ENCODE measurements at regions not wholly inside any gene's neighbourhood (a gene's known extent, or its start where the extent isn't known, plus 50 kb on each side); places are given as distances from the start of the nearest gene placed in this dataset.
"Not testable (repeated sequence)": the region's sequence is repeated elsewhere in the genome, so short reads cannot be mapped to it uniquely, and the experiment has no call there.

DNA sequence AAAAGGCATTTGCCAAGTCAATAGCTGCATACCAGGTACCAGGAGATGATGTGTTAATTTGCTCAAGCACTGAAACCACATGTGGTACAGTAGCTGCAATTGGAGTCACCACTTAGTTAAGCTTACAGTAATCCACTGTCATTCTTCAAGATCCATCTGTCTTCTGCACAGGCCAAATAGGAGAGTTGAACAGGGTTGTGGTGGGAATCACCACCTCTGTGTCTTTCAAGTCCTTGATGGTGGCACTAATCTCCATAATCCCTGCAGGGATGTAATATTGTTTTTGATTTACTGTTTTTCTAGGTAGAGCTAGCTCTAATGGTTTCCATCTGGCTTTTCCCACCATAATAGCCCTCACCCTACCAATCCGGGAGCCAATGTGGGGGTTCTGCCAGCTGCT, 91.9 kb downstream of the FCRL5 start:
- WGBS (ENCODE audit: insufficient coverage) = no CpG with 5 or more reads among the region's 1 CpG
- no peak overlapping the region for H3K4me3 ChIP-seq (ENCODE audit: control insufficient read depth in 1 of 7, extremely low read depth in 1 of 7, insufficient read depth in 4 of 7, low read depth in 2 of 7, low read length in 6 of 7)
- no peak overlapping the region for H3K27ac ChIP-seq (ENCODE audit: insufficient read depth in 1 of 2, low read depth in 1 of 2, low read length in 2 of 2, poor library complexity in 1 of 2, severe bottlenecking in 2 of 2)
- ChIA-PET POLR2A (no interaction called here), CTCF (interaction anchor here (1.4 to 1.6 kb wide), 2 partner anchors 14 to 25 kb away, joined by 4 read pairs; no protein-coding TSS in a partner anchor)
- no peaks in the 10 kb centered on the region for H3K36me3 ChIP-seq (ENCODE audit: control insufficient read depth in 4 of 4, insufficient read depth in 4 of 4, low read length in 3 of 4)
- no peaks in the 10 kb centered on the region for H3K27me3 ChIP-seq (replicated peaks in 2 of 5; ENCODE audit: control insufficient read depth in 4 of 5, insufficient read depth in 5 of 5, low read length in 4 of 5)
- H3K4me1 ChIP-seq (ENCODE audit: control extremely low read depth in 1 of 4, control insufficient read depth in 4 of 4, insufficient read depth in 4 of 4, low read length in 3 of 4) = peaks cover 0 to under 1% (median under 1%) of the 10 kb centered on the region in 4 experiments
- H3K9me3 ChIP-seq (ENCODE audit: control extremely low read depth in 1 of 5, control insufficient read depth in 4 of 5, insufficient read depth in 2 of 5, low read depth in 1 of 5, low read length in 4 of 5) = no peaks in the 10 kb centered on the region
- DNase-seq = no peak

DNA sequence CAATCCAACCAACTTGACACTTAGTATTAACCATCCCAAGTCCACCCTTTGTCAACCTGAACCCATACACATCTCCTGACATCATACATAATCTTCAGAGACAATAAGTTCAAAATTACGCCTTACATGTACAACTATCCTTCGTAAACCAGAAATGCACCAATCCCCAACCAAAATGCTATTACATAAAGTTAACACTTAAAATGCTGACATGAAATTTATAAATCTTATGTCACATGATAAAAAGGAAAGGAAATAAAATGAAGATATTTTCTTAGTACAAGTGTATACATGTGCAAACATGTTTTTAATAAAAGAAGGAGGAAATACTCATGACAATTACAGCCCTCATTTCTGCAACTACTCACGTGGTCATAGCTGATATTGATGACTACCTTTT, 95.0 kb downstream of the FCRL5 start:
- no peak overlapping the region for H3K4me3 ChIP-seq (ENCODE audit: control insufficient read depth in 1 of 7, extremely low read depth in 1 of 7, insufficient read depth in 4 of 7, low read depth in 2 of 7, low read length in 6 of 7)
- POLR2A ChIA-PET = no interaction called here
- H3K36me3 ChIP-seq (ENCODE audit: control insufficient read depth in 4 of 4, insufficient read depth in 4 of 4, low read length in 3 of 4) = no peaks in the 10 kb centered on the region
- CTCF ChIA-PET = no interaction called here
- no peak for DNase-seq
- no peaks in the 10 kb centered on the region for H3K4me1 ChIP-seq (ENCODE audit: control extremely low read depth in 1 of 4, control insufficient read depth in 4 of 4, insufficient read depth in 4 of 4, low read length in 3 of 4)
- no peaks in the 10 kb centered on the region for H3K9me3 ChIP-seq (ENCODE audit: control extremely low read depth in 1 of 5, control insufficient read depth in 4 of 5, insufficient read depth in 2 of 5, low read depth in 1 of 5, low read length in 4 of 5)
- no CpG with 5 or more reads among the region's 3 CpGs for WGBS (ENCODE audit: insufficient coverage)
- H3K27me3 ChIP-seq (replicated peaks in 2 of 5; ENCODE audit: control insufficient read depth in 4 of 5, insufficient read depth in 5 of 5, low read length in 4 of 5) = no peaks in the 10 kb centered on the region
- no peak overlapping the region for H3K27ac ChIP-seq (ENCODE audit: insufficient read depth in 1 of 2, low read depth in 1 of 2, low read length in 2 of 2, poor library complexity in 1 of 2, severe bottlenecking in 2 of 2)

DNA sequence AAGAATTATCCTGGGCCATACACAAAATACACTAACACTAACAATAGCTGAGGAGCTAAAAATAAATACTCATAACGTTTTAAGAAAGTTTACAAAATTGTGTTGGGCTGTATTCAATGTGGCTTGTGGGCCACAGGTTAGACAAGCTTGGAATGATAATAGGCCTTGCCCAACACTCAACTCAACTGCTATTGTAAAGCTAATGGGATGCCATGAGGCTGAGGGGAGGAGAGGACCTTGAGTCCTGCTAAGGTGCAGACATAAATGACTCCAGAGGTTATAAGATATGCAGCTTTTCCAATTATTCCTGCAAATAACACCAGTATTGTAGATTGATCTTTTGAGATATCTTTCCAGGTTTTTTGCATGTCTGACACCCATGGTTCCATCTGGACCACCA, 97.0 kb downstream of the FCRL5 start:
- no peaks in the 10 kb centered on the region for H3K4me1 ChIP-seq (ENCODE audit: control extremely low read depth in 1 of 4, control insufficient read depth in 4 of 4, insufficient read depth in 4 of 4, low read length in 3 of 4)
- CTCF ChIA-PET = interaction anchor here (1.5 kb wide), 1 partner anchor 106 kb away, joined by 3 read pairs; no protein-coding TSS in a partner anchor
- no peaks in the 10 kb centered on the region for H3K36me3 ChIP-seq (ENCODE audit: control insufficient read depth in 4 of 4, insufficient read depth in 4 of 4, low read length in 3 of 4)
- no peak overlapping the region for H3K27ac ChIP-seq (ENCODE audit: insufficient read depth in 1 of 2, low read depth in 1 of 2, low read length in 2 of 2, poor library complexity in 1 of 2, severe bottlenecking in 2 of 2)
- H3K4me3 ChIP-seq (ENCODE audit: control insufficient read depth in 1 of 7, extremely low read depth in 1 of 7, insufficient read depth in 4 of 7, low read depth in 2 of 7, low read length in 6 of 7) = no peak overlapping the region
- no peaks in the 10 kb centered on the region for H3K9me3 ChIP-seq (ENCODE audit: control extremely low read depth in 1 of 5, control insufficient read depth in 4 of 5, insufficient read depth in 2 of 5, low read depth in 1 of 5, low read length in 4 of 5)
- POLR2A ChIA-PET = no interaction called here
- WGBS (ENCODE audit: insufficient coverage) = no CpG with 5 or more reads among the region's 1 CpG
- no peaks in the 10 kb centered on the region for H3K27me3 ChIP-seq (replicated peaks in 2 of 5; ENCODE audit: control insufficient read depth in 4 of 5, insufficient read depth in 5 of 5, low read length in 4 of 5)
- DNase-seq = no peak

DNA sequence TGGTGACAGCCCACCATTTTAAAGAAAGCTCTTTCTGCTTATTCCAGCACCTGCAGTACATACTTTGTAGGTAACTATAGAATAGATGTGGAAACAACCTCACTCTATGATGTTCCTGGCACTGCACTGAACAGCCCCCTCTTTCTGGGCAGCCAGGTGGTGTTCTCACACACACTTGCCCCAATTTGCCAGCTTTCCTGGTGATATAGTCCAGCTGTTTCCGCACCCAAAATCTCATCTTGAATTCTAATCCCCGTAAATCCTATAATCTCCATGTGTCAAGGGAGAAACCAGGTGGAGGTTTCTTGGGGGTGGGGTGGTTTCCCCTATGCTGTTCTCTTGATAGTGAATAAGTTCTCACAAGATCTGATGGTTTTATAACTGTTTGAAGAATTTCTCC, 102.2 kb downstream of the FCRL5 start:
- no peak for DNase-seq
- Histone ChIP-seq H3K4me1 (ENCODE audit: control extremely low read depth in 1 of 4, control insufficient read depth in 4 of 4, insufficient read depth in 4 of 4, low read length in 3 of 4) (no peaks in the 10 kb centered on the region), H3K36me3 (ENCODE audit: control insufficient read depth in 4 of 4, insufficient read depth in 4 of 4, low read length in 3 of 4) (no peaks in the 10 kb centered on the region), H3K4me3 (ENCODE audit: control insufficient read depth in 1 of 7, extremely low read depth in 1 of 7, insufficient read depth in 4 of 7, low read depth in 2 of 7, low read length in 6 of 7) (no peak overlapping the region), H3K27ac (ENCODE audit: insufficient read depth in 1 of 2, low read depth in 1 of 2, low read length in 2 of 2, poor library complexity in 1 of 2, severe bottlenecking in 2 of 2) (no peak overlapping the region), H3K27me3 (replicated peaks in 2 of 5; ENCODE audit: control insufficient read depth in 4 of 5, insufficient read depth in 5 of 5, low read length in 4 of 5) (no peaks in the 10 kb centered on the region), H3K9me3 (ENCODE audit: control extremely low read depth in 1 of 5, control insufficient read depth in 4 of 5, insufficient read depth in 2 of 5, low read depth in 1 of 5, low read length in 4 of 5) (no peaks in the 10 kb centered on the region)
- ChIA-PET CTCF (interaction anchor here (1.2 kb wide), 1 partner anchor 48 kb away, joined by 3 read pairs; no protein-coding TSS in a partner anchor), POLR2A (no interaction called here)
- no CpG with 5 or more reads among the region's 2 CpGs for WGBS (ENCODE audit: insufficient coverage)

DNA sequence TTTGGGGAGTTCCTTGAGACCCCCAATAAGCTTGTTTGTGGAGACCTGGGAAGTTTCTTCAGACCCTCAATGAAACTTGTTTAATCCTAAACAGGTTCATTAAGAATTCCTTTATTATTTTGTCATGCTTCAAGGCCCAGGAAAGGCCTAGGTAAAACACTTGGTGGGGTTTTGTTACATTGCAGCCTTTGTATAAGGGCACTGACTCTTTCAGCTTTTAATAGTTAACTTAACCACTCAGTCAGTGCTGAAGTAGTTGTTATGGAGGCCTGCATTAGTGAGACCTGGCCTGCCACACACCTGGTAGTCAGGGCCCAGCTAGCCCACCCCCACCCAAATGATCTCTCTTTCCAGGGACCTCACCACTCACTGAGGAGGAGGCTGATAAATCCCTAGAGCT, 103.7 kb downstream of the FCRL5 start:
- Histone ChIP-seq H3K27ac (ENCODE audit: insufficient read depth in 1 of 2, low read depth in 1 of 2, low read length in 2 of 2, poor library complexity in 1 of 2, severe bottlenecking in 2 of 2) (no peak overlapping the region), H3K4me1 (ENCODE audit: control extremely low read depth in 1 of 4, control insufficient read depth in 4 of 4, insufficient read depth in 4 of 4, low read length in 3 of 4) (no peaks in the 10 kb centered on the region), H3K27me3 (replicated peaks in 2 of 5; ENCODE audit: control insufficient read depth in 4 of 5, insufficient read depth in 5 of 5, low read length in 4 of 5) (no peaks in the 10 kb centered on the region), H3K9me3 (ENCODE audit: control extremely low read depth in 1 of 5, control insufficient read depth in 4 of 5, insufficient read depth in 2 of 5, low read depth in 1 of 5, low read length in 4 of 5) (no peaks in the 10 kb centered on the region), H3K4me3 (ENCODE audit: control insufficient read depth in 1 of 7, extremely low read depth in 1 of 7, insufficient read depth in 4 of 7, low read depth in 2 of 7, low read length in 6 of 7) (no peak overlapping the region), H3K36me3 (ENCODE audit: control insufficient read depth in 4 of 4, insufficient read depth in 4 of 4, low read length in 3 of 4) (no peaks in the 10 kb centered on the region)
- DNase-seq = no peak
- POLR2A ChIA-PET = no interaction called here
- CTCF ChIA-PET = interaction anchor here (0.6 kb wide), 1 partner anchor 86 kb away, joined by 3 read pairs; no protein-coding TSS in a partner anchor

DNA sequence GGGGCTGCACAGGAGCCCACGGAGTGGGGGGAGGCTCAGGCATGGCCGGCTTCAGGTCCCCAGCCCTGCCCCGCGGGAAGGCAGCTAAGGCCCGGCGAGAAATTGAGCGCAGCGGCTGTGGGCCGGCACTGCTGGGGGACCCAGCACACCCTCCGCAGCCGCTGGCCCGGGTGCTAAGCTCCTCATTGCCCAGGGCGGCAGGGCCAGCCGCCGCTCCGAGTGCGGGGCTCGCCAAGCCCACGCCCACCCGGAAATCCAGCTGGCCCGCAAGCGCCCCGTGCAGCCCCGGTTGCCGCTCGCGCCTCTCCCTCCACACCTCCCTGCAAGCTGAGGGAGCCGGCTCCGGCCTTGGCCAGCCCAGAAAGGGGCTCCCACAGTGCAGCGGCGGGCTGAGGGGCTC, 106.0 kb downstream of the FCRL5 start:
- H3K4me1 ChIP-seq (ENCODE audit: control extremely low read depth in 1 of 4, control insufficient read depth in 4 of 4, insufficient read depth in 4 of 4, low read length in 3 of 4); H3K36me3 ChIP-seq (ENCODE audit: control insufficient read depth in 4 of 4, insufficient read depth in 4 of 4, low read length in 3 of 4); H3K27me3 ChIP-seq (replicated peaks in 2 of 5; ENCODE audit: control insufficient read depth in 4 of 5, insufficient read depth in 5 of 5, low read length in 4 of 5); CTCF ChIA-PET; H3K4me3 ChIP-seq (ENCODE audit: control insufficient read depth in 1 of 7, extremely low read depth in 1 of 7, insufficient read depth in 4 of 7, low read depth in 2 of 7, low read length in 6 of 7); H3K27ac ChIP-seq (ENCODE audit: insufficient read depth in 1 of 2, low read depth in 1 of 2, low read length in 2 of 2, poor library complexity in 1 of 2, severe bottlenecking in 2 of 2); POLR2A ChIA-PET; DNase-seq; H3K9me3 ChIP-seq (ENCODE audit: control extremely low read depth in 1 of 5, control insufficient read depth in 4 of 5, insufficient read depth in 2 of 5, low read depth in 1 of 5, low read length in 4 of 5): not testable (repeated sequence)
- 97% methylated on average over 12 of the region's 31 CpGs for WGBS (ENCODE audit: insufficient coverage)

DNA sequence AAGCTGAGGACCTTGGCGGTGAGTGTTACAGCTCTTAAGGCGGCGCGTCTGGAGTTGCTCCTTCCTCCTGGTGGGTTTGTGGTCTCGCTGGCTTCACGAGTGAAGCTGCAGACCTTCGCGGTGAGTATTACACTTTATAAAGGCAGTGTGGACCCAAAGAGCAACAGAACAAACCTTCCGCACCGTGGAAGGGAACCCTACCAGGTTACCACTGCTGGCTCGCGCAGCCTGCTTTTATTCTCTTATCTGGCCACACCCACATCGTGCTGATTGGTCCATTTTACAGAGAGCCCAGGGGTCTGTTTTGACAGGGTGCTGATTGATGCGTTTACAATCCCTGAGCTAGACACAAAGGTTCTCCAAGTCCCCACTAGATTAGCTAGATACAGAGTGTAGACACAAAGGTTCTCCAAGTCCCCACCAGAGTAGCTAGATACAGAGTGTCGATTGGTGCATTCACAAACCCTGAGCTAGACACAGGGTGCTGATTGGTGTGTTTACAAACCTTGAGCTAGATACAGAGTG, 106.6 kb downstream of the FCRL5 start:
- H3K4me3 ChIP-seq (ENCODE audit: control insufficient read depth in 1 of 7, extremely low read depth in 1 of 7, insufficient read depth in 4 of 7, low read depth in 2 of 7, low read length in 6 of 7); H3K36me3 ChIP-seq (ENCODE audit: control insufficient read depth in 4 of 4, insufficient read depth in 4 of 4, low read length in 3 of 4); H3K27me3 ChIP-seq (replicated peaks in 2 of 5; ENCODE audit: control insufficient read depth in 4 of 5, insufficient read depth in 5 of 5, low read length in 4 of 5); H3K9me3 ChIP-seq (ENCODE audit: control extremely low read depth in 1 of 5, control insufficient read depth in 4 of 5, insufficient read depth in 2 of 5, low read depth in 1 of 5, low read length in 4 of 5); DNase-seq; CTCF ChIA-PET; H3K27ac ChIP-seq (ENCODE audit: insufficient read depth in 1 of 2, low read depth in 1 of 2, low read length in 2 of 2, poor library complexity in 1 of 2, severe bottlenecking in 2 of 2); H3K4me1 ChIP-seq (ENCODE audit: control extremely low read depth in 1 of 4, control insufficient read depth in 4 of 4, insufficient read depth in 4 of 4, low read length in 3 of 4); POLR2A ChIA-PET: not testable (repeated sequence)
- WGBS (ENCODE audit: insufficient coverage) = 99% methylated on average over 10 of the region's 15 CpGs

All from common myeloid progenitor, CD34-positive (primary cell).